ENCODE measurements at regions not wholly inside any gene's neighbourhood (a gene's known extent, or its start where the extent isn't known, plus 50 kb on each side); places are given as distances from the start of the nearest gene placed in this dataset.

- intact Hi-C loops (cut with DNase I; ENCODE audit: low total_unique reads) (no loop called here), in situ Hi-C loops (cut with MboI; ENCODE audit: low sequenced_read_pairs in 4 of 4) (no loop called here)
- H3K9me3 ChIP-seq: no peaks in the 10 kb centered on the region
- TF ChIP-seq CTCF (IDR thresholded peaks at IDR 0.05 in 4 of 5, conservative IDR thresholded peaks at IDR 0.05 in 1 of 5) (no peak), POLR2A (IDR thresholded peaks at IDR 0.05) (no peak)
- no peaks in the 10 kb centered on the region for H3K4me1 ChIP-seq
- no peaks in the 10 kb centered on the region for H3K36me3 ChIP-seq
- H3K27ac ChIP-seq: no peak overlapping the region
- no peak overlapping the region for H3K4me3 ChIP-seq
- no peak for ATAC-seq
- H3K27me3 ChIP-seq: no peaks in the 10 kb centered on the region
- no peak for DNase-seq
Measured at GRCh38 chr14:58779376-58779775, 141.6 kb downstream of the DACT1 start.

GRCh38 chr14:58780185-58780584 is 142.4 kb downstream of the DACT1 start:
- intact Hi-C loops (cut with DNase I; ENCODE audit: low total_unique reads) (no loop called here), in situ Hi-C loops (cut with MboI; ENCODE audit: low sequenced_read_pairs in 4 of 4) (no loop called here)
- no peaks in the 10 kb centered on the region for H3K36me3 ChIP-seq
- no peak overlapping the region for H3K27ac ChIP-seq
- TF ChIP-seq POLR2A (IDR thresholded peaks at IDR 0.05) (no peak), CTCF (IDR thresholded peaks at IDR 0.05 in 4 of 5, conservative IDR thresholded peaks at IDR 0.05 in 1 of 5) (no peak)
- no peaks in the 10 kb centered on the region for H3K4me1 ChIP-seq
- H3K27me3 ChIP-seq: no peaks in the 10 kb centered on the region
- no peak overlapping the region for H3K4me3 ChIP-seq
- no peak for DNase-seq
- no peak for ATAC-seq
- H3K9me3 ChIP-seq: no peaks in the 10 kb centered on the region

- in situ Hi-C loops (cut with MboI; ENCODE audit: low sequenced_read_pairs in 4 of 4): no loop called here
- ATAC-seq: no peak
- Histone ChIP-seq H3K9me3 (no peaks in the 10 kb centered on the region), H3K27ac (no peak overlapping the region), H3K36me3 (no peaks in the 10 kb centered on the region), H3K4me3 (no peak overlapping the region), H3K4me1 (no peaks in the 10 kb centered on the region), H3K27me3 (no peaks in the 10 kb centered on the region)
- intact Hi-C loops (cut with DNase I; ENCODE audit: low total_unique reads): no loop called here
- no peak for DNase-seq
- TF ChIP-seq CTCF (IDR thresholded peaks at IDR 0.05 in 4 of 5, conservative IDR thresholded peaks at IDR 0.05 in 1 of 5): no peak
- TF ChIP-seq POLR2A (IDR thresholded peaks at IDR 0.05): no peak
Measured at GRCh38 chr14:58780605-58781004, 142.8 kb downstream of the DACT1 start.

- in situ Hi-C loops (cut with MboI; ENCODE audit: low sequenced_read_pairs in 4 of 4): no loop called here
- no peak for TF ChIP-seq POLR2A (IDR thresholded peaks at IDR 0.05)
- no peak for TF ChIP-seq CTCF (IDR thresholded peaks at IDR 0.05 in 4 of 5, conservative IDR thresholded peaks at IDR 0.05 in 1 of 5)
- DNase-seq (no peak), ATAC-seq (no peak)
- H3K4me1 ChIP-seq: no peaks in the 10 kb centered on the region
- H3K36me3 ChIP-seq: no peaks in the 10 kb centered on the region
- H3K27me3 ChIP-seq: no peaks in the 10 kb centered on the region
- no peak overlapping the region for H3K27ac ChIP-seq
- no peaks in the 10 kb centered on the region for H3K9me3 ChIP-seq
- no peak overlapping the region for H3K4me3 ChIP-seq
- intact Hi-C loops (cut with DNase I; ENCODE audit: low total_unique reads): no loop called here
Measured at GRCh38 chr14:58782011-58782410, 144.2 kb downstream of the DACT1 start.

- in situ Hi-C loops (cut with MboI; ENCODE audit: low sequenced_read_pairs in 4 of 4): no loop called here
- Histone ChIP-seq H3K4me3 (no peak overlapping the region), H3K27ac (no peak overlapping the region), H3K4me1 (no peaks in the 10 kb centered on the region), H3K36me3 (no peaks in the 10 kb centered on the region), H3K9me3 (no peaks in the 10 kb centered on the region), H3K27me3 (no peaks in the 10 kb centered on the region)
- intact Hi-C loops (cut with DNase I; ENCODE audit: low total_unique reads): no loop called here
- no peak for TF ChIP-seq POLR2A (IDR thresholded peaks at IDR 0.05)
- no peak for TF ChIP-seq CTCF (IDR thresholded peaks at IDR 0.05 in 4 of 5, conservative IDR thresholded peaks at IDR 0.05 in 1 of 5)
- DNase-seq (no peak), ATAC-seq (no peak)
Measured at GRCh38 chr14:58783792-58784511, 146.2 kb downstream of the DACT1 start.

Measured in gastrocnemius medialis (tissue), 4 donors.